DMS153 (cell line): ENCODE measurements at regions not wholly inside any gene's neighbourhood (a gene's known extent, or its start where the extent isn't known, plus 50 kb on each side); places are given as distances from the start of the nearest gene placed in this dataset.
"Not testable (repeated sequence)": the region's sequence is repeated elsewhere in the genome, so short reads cannot be mapped to it uniquely, and the experiment has no call there.

Experiments used
- DNase-seq: peaks from one replicate; lab custom pipeline; 2025; lab: John Stamatoyannopoulos, UW

GRCh38 chrX:109782994-109783700 lies 50.1 kb upstream of the ACSL4 start:
- no peak for DNase-seq

GRCh38 chrX:109783701-109784079 lies 50.6 kb upstream of the ACSL4 start:
- no peak for DNase-seq

- no peak for DNase-seq
Measured at GRCh38 chrX:109785053-109785452, 52.0 kb upstream of the ACSL4 start.

- DNase-seq, result not testable (repeated sequence)
Measured at GRCh38 chrX:109790511-109790910, 57.5 kb upstream of the ACSL4 start.

GRCh38 chrX:109793191-109793590 lies 60.1 kb upstream of the ACSL4 start:
- no peak for DNase-seq

GRCh38 chrX:109795682-109796081 lies 62.6 kb upstream of the ACSL4 start:
- DNase-seq, result no peak

GRCh38 chrX:109797311-109797975 lies 64.4 kb upstream of the ACSL4 start:
- peak; percentile 25 for DNase-seq

GRCh38 chrX:109812236-109812635 lies 79.2 kb upstream of the ACSL4 start:
- DNase-seq, result no peak

GRCh38 chrX:109813236-109813635 lies 80.2 kb upstream of the ACSL4 start:
- DNase-seq, result no peak

- no peak for DNase-seq
Measured at GRCh38 chrX:109818976-109819375, 85.9 kb upstream of the ACSL4 start.

GRCh38 chrX:109822861-109823260 lies 89.8 kb upstream of the ACSL4 start:
- DNase-seq, result no peak

GRCh38 chrX:109826954-109827708 lies 94.1 kb upstream of the ACSL4 start:
- no peak for DNase-seq

GRCh38 chrX:109827772-109828171 lies 94.7 kb upstream of the ACSL4 start:
- DNase-seq, result no peak

GRCh38 chrX:109830157-109830703 lies 97.2 kb upstream of the ACSL4 start:
- DNase-seq, result no peak

GRCh38 chrX:109830704-109831206 lies 97.7 kb upstream of the ACSL4 start:
- no peak for DNase-seq

GRCh38 chrX:109831326-109831985 lies 98.4 kb upstream of the ACSL4 start:
- no peak for DNase-seq

GRCh38 chrX:109839694-109840567 lies 106.9 kb upstream of the ACSL4 start:
- no peak for DNase-seq

GRCh38 chrX:109840585-109840984 lies 107.5 kb upstream of the ACSL4 start:
- DNase-seq, result no peak

- DNase-seq, result no peak
Measured at GRCh38 chrX:109841257-109841656, 108.2 kb upstream of the ACSL4 start.

GRCh38 chrX:109841869-109842579 lies 109.0 kb upstream of the ACSL4 start:
- DNase-seq, result no peak
